VCaP (cell line): ENCODE measurements at regions not wholly inside any gene's neighbourhood (a gene's known extent, or its start where the extent isn't known, plus 50 kb on each side); places are given as distances from the start of the nearest gene placed in this dataset.

Experiments used
- H3K27ac ChIP-seq: fragments of 450-650 bp; 2 replicates; pipeline ENCODE4 v1.5.1; 2017
- TF ChIP-seq, protein P1 (sequence below): fragments of 450-650 bp; conservative IDR thresholded peaks from 2 replicates; pipeline ENCODE4 v1.5.1; 2017; ENCODE audit warnings: mild to moderate bottlenecking, moderate library complexity

- TF ChIP-seq, protein P1, sequence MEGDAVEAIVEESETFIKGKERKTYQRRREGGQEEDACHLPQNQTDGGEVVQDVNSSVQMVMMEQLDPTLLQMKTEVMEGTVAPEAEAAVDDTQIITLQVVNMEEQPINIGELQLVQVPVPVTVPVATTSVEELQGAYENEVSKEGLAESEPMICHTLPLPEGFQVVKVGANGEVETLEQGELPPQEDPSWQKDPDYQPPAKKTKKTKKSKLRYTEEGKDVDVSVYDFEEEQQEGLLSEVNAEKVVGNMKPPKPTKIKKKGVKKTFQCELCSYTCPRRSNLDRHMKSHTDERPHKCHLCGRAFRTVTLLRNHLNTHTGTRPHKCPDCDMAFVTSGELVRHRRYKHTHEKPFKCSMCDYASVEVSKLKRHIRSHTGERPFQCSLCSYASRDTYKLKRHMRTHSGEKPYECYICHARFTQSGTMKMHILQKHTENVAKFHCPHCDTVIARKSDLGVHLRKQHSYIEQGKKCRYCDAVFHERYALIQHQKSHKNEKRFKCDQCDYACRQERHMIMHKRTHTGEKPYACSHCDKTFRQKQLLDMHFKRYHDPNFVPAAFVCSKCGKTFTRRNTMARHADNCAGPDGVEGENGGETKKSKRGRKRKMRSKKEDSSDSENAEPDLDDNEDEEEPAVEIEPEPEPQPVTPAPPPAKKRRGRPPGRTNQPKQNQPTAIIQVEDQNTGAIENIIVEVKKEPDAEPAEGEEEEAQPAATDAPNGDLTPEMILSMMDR = no peak
- H3K27ac ChIP-seq = no peak overlapping the region
Measured at GRCh38 chr4:178814908-178815307, 1372.7 kb upstream of the AGA start.

DNA sequence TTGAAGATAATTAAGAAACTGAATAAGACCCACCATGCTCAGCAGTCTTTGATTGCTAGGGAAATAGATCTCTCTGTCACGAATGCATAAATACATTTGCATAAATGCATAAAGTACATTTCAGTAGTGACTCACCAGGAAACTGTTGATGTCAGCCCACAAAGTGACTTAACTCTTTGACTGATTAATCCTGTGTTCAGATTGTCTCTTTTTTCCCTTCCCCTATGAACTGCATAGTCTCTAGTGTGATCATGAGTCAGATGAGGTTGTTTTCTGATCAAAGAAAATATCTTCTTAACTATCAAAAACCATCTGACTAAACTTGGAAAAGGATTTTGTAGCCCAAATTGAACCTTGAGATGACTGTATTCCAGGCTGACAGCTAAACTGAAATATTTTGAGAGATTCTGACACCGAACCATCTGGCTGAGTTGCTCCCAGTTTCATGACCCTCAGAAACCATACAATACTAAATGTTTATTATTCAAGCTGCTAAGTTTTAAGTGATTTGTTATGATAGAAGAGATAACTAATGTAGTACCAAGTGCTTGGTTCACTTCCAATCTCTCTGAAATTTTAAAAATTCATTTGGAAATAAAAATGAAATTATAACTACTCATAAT, 1381.5 kb upstream of the AGA start:
- TF ChIP-seq, protein P1 = no peak
- H3K27ac ChIP-seq = no peak overlapping the region

DNA sequence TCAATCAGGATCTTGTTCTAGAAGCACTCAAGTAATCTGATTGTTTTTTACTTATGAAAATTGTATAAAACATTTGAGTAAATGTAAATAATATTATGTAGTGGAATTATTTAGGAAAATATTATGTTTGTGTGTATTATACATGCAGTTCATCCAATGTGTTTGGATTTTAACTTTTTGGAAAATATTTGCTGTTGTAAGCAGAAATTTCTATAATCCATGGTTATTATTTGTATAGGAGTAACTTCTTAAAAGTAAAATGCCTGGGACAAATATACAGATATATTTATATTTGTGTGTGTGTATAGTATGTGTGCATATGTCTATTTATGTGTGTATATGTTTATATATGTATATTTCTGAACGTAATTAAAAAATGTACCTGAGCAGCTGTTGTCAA, 1394.6 kb upstream of the AGA start:
- TF ChIP-seq, protein P1 = no peak
- H3K27ac ChIP-seq = no peak overlapping the region

DNA sequence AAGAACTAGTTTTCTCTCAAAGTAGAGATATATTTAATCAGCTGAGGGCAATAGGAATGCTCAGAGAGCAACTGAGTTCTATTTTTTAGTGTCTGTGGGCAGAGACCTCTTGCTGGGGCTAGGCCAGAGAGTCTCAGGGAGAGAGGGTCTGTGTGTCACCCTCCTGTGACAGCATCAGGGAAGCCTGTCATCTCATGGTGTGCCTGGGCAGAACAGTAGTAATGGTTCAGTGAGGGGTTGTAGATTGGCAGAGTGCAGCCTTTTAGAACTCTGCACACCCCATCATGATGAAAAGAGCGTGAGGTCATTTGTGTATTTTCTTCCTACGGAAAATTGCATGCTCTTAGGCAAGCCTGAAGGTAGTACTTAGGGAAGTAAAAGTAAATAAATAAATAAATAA, 1396.5 kb upstream of the AGA start:
- TF ChIP-seq, protein P1 = no peak
- no peak overlapping the region for H3K27ac ChIP-seq

- no peak overlapping the region for H3K27ac ChIP-seq
- TF ChIP-seq, protein P1 = no peak
Measured at GRCh38 chr4:178856139-178856800, 1414.0 kb upstream of the AGA start.

- no peak overlapping the region for H3K27ac ChIP-seq
- TF ChIP-seq, protein P1 = no peak
Measured at GRCh38 chr4:178871476-178871875, 1429.2 kb upstream of the AGA start.

GRCh38 chr4:178881937-178882336, 1439.7 kb upstream of the AGA start:
- H3K27ac ChIP-seq = no peak overlapping the region

More at GRCh38 chr4:178881937-178882336, 1439.7 kb upstream of the AGA start:
- TF ChIP-seq, protein P1 = no peak
